Large intestine (tissue), 3 donors: ENCODE measurements at regions not wholly inside any gene's neighbourhood (a gene's known extent, or its start where the extent isn't known, plus 50 kb on each side); places are given as distances from the start of the nearest gene placed in this dataset.

Experiments
- DNase-seq, 2 donors: peaks; one replicate each; pipeline versions ENCODE4 v3.0.0 to v3.0.0-alpha.2; 2013
- H3K27ac ChIP-seq: one replicate; pipeline ENCODE4 v1.5.1; 2013; ENCODE audit warnings: low read length
- H3K27me3 ChIP-seq: 2 replicates; pipeline ENCODE4 v1.6.1; 2013; ENCODE audit warnings: low read length; ENCODE audit not compliant: control insufficient read depth, insufficient read depth
- H3K36me3 ChIP-seq: 2 replicates; pipeline ENCODE4 v1.6.1; 2013; ENCODE audit warnings: low read length; ENCODE audit not compliant: control insufficient read depth, insufficient read depth
- H3K4me1 ChIP-seq: one replicate; pipeline ENCODE4 v1.6.1; 2013; ENCODE audit warnings: low read length; ENCODE audit not compliant: control insufficient read depth, insufficient read depth
- H3K4me3 ChIP-seq: one replicate; pipeline ENCODE4 v1.5.1; 2013; ENCODE audit warnings: low read length
- H3K9me3 ChIP-seq: one replicate; pipeline ENCODE4 v1.6.1; 2013; ENCODE audit warnings: mild to moderate bottlenecking, low read depth, low read length, moderate library complexity; ENCODE audit not compliant: control insufficient read depth
- WGBS: methylation state at CpG from one replicate; pipeline ENCODE4 v1.1.5; 2013; ENCODE audit warnings: low lambda C conversion rate; ENCODE audit not compliant: insufficient coverage; 5-methylcytosine and 5-hydroxymethylcytosine counted together

DNA sequence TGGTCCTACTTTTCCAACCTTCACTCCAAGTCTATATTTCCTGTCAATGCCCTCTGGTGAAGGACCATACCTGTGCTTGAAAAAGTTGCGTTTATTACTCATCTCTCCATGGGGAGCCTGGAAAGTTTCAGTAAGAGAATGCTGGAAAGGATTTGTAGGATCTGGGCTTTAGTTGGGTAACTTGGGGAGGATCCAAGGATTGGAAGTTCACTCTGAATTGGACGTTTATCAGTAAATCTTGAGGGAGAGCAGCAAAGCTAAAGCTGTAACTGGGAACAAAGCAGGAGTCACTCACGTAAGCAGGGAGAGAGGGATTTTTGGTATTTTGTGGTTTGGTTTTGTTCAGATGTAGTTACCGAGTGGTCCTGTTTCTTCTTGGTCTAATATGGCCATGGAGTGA, 51.4 kb upstream of the NPVF start:
- no peak overlapping the region for H3K4me3 ChIP-seq
- H3K36me3 ChIP-seq: no peaks in the 10 kb centered on the region
- no peak overlapping the region for H3K27ac ChIP-seq
- H3K9me3 ChIP-seq: no peaks in the 10 kb centered on the region
- no peaks in the 10 kb centered on the region for H3K27me3 ChIP-seq
- WGBS: no CpG with 5 or more reads among the region's 4 CpGs
- no peaks in the 10 kb centered on the region for H3K4me1 ChIP-seq
- DNase-seq: no peak

DNA sequence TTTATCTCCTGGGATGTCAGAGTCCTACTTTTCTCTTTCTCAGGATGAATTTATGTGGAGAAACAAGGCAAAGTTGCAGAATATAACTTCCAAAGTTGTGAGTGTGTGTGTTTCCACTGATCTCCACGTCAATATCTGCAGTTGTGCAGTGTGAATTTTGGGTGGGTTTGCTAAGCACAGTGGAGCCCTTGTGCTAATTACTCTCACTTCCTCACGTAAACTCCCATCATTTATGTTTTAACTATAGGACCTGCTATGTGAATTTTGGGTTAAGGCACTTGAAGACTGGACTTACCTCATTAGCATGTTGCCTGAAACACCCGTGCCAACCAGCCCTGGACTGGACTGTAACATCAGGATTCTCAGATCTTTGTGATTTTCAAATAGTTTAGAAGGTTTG, 51.9 kb upstream of the NPVF start:
- no peak for DNase-seq

DNA sequence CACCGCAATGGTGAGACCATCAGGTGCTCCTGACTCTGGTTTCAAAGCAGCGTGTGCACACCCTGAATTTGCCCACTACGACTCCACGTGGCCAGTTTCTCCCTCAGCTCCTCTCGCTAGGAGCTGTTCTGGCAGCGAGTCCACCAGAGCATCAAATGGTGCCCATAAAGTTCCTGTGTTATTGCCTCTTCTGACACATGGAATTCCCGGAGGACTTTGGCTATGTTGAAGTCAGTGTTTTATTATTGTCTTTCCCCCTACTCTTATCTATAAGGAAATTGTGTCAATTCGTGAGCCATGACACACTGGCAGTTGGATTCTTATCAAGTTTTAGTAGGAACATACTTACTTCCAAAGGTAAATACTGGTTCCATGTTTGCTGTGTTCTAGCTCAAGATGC, 53.9 kb upstream of the NPVF start:
- Histone ChIP-seq H3K4me3 (no peak overlapping the region), H3K27me3 (no peaks in the 10 kb centered on the region), H3K36me3 (no peaks in the 10 kb centered on the region), H3K4me1 (no peaks in the 10 kb centered on the region), H3K9me3 (no peaks in the 10 kb centered on the region), H3K27ac (no peak overlapping the region)
- no CpG with 5 or more reads among the region's 8 CpGs for WGBS
- peak; percentile 74 to 87 for DNase-seq

More for the DNA sequence above, 51.9 kb upstream of the NPVF start:
- Histone ChIP-seq H3K36me3 (no peaks in the 10 kb centered on the region), H3K9me3 (no peaks in the 10 kb centered on the region), H3K4me3 (no peak overlapping the region), H3K27me3 (no peaks in the 10 kb centered on the region), H3K4me1 (no peaks in the 10 kb centered on the region), H3K27ac (no peak overlapping the region)
- no CpG with 5 or more reads among the region's 3 CpGs for WGBS

DNA sequence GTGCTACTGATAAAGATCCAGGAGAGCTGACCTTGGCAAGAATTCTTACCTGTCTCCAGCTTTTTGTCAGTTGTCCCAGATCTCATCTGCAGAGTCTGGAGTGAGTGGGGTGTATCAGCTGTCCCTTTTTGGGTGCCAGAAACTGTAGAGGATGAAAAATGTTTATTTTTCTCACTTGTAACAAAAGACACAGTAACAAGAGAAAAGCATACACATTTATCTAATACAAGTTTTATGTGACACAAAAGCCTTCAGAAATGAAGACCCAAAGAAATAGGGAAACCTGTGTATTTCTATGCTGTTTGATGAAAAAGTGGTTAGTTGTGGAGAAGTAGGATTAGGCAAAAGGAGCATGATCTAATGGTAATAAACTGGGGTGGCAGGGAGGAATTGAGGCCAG, 58.5 kb upstream of the NPVF start:
- no peaks in the 10 kb centered on the region for H3K27me3 ChIP-seq
- no peaks in the 10 kb centered on the region for H3K4me1 ChIP-seq
- H3K27ac ChIP-seq: no peak overlapping the region
- H3K9me3 ChIP-seq: no peaks in the 10 kb centered on the region
- no peaks in the 10 kb centered on the region for H3K36me3 ChIP-seq
- no peak for DNase-seq
- H3K4me3 ChIP-seq: no peak overlapping the region

DNA sequence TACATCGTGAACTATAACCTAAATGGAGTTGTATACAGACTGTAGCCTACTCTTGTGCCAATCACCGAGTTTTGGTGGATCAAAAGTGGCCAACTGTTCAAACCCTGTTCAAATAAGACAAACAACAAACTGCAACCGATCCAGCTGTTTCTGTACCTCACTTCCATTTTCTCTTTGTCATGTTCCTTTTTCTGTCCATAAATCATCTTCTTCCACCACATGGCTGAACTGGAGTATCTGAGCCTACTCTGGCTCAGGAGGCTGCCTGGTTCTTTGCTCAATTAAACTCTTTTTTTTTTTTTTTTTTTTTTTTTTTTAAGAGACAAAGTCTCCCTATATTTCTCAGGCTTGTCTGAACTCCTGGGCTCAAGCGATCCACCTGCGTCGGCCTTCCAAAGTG, 59.0 kb upstream of the NPVF start:
- Histone ChIP-seq H3K27ac (no peak overlapping the region), H3K9me3 (no peaks in the 10 kb centered on the region), H3K4me1 (no peaks in the 10 kb centered on the region), H3K4me3 (no peak overlapping the region), H3K36me3 (no peaks in the 10 kb centered on the region), H3K27me3 (no peaks in the 10 kb centered on the region)
- no peak for DNase-seq
- no CpG with 5 or more reads among the region's 6 CpGs for WGBS

DNA sequence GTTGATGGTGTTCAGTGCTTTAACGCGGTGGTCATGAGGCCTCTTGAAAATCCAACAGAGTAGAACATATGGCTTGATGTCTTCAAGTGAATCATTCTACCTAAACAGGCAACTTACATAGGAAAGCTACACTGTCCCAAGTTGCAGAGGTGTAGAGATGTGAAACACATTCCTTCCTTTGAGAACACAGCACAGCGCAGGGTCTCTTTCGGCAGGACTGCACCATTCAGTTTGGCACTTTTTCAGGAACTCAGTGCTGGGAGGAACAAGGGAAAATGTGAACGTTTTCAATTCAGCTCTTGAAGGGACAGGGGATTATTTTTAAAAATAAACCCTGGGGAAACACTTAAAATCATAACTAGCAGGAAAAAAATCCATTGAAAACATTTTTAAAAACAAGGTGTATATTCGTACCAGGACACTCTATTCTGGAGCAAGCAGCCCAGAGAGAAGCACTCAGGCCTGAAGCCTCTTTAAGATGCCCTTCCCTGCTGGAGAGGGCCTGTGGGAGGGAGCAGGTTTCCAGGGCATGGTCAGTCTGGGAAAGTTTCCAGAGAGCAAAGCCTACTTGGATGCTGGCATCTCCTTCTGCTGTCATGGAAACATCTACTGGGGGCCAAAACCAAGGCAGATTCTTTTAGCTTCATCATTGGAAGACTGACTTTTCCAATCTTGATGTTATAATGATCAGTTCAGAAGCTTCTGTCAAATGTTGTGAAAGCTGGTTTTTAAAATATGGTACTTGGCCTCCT, 60.4 kb upstream of the NPVF start:
- Histone ChIP-seq H3K27me3 (no peaks in the 10 kb centered on the region), H3K36me3 (no peaks in the 10 kb centered on the region), H3K9me3 (no peaks in the 10 kb centered on the region), H3K4me3 (no peak overlapping the region), H3K27ac (no peak overlapping the region), H3K4me1 (no peaks in the 10 kb centered on the region)
- no peak for DNase-seq
- 60% methylated on average over 1 of the region's 6 CpGs for WGBS

DNA sequence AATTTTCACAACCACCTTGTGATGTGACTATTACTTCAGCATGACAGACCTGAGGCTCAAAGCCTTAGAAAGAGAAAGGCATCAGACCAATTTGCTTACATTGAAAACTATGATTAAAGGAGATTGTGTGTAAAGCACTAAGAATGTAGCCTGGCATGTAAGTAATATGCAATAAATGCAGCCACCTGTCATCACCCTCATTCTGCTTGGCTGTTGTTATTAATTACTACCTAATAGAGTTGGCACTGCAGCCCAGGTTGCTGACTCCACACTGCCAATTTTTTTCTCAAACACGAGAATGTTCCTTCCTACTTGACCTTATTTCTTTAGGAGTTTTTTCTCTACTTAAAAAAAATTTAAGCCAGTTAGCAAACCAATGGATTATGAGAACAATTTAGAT, 61.2 kb upstream of the NPVF start:
- Histone ChIP-seq H3K4me3 (no peak overlapping the region), H3K9me3 (no peaks in the 10 kb centered on the region), H3K4me1 (no peaks in the 10 kb centered on the region), H3K36me3 (no peaks in the 10 kb centered on the region), H3K27ac (no peak overlapping the region), H3K27me3 (no peaks in the 10 kb centered on the region)
- no peak for DNase-seq
- WGBS: no CpG with 5 or more reads among the region's 1 CpG

DNA sequence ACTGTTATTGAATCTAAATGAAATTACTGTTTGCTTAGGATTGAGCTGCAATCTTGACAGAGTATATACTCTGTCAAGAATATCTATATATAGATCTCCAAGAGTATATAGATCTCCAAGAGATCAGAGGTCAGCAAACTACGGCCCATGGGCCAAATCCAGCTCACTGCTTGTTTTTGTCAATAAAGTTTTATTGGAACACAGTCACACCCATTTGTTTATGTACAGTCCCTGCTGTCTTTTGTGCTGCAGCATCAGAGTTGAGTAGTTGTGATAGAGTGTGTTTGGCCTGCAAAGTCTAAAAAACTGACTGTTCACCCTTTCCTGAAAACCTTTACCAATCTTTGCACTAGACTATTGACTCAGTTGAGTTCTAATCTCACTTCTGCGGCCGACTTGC, 66.3 kb upstream of the NPVF start:
- H3K27ac ChIP-seq: no peak overlapping the region
- H3K4me3 ChIP-seq: no peak overlapping the region
- H3K9me3 ChIP-seq: no peaks in the 10 kb centered on the region
- DNase-seq: no peak
- H3K27me3 ChIP-seq: no peaks in the 10 kb centered on the region
- WGBS: no CpG with 5 or more reads among the region's 3 CpGs
- no peaks in the 10 kb centered on the region for H3K36me3 ChIP-seq
- no peaks in the 10 kb centered on the region for H3K4me1 ChIP-seq

DNA sequence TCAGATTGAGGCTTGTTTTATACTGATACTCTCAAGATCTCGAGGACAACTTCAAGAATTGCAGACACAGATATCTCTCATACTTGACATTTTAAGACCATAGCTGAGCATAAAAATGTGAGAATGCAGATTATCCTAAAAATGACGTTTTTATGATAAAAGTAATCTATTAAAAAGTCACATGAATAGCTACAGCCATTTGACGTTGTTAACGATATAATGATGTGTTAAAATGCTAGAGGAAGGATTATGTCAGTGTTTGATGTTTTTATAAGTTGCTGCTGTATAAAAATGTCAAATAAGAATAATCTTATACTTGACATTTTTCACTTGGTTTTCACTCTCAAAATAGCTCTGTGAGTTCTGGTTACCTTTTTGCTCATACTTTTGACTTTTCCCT, 67.1 kb upstream of the NPVF start:
- no peaks in the 10 kb centered on the region for H3K4me1 ChIP-seq
- no peaks in the 10 kb centered on the region for H3K36me3 ChIP-seq
- H3K9me3 ChIP-seq: no peaks in the 10 kb centered on the region
- H3K27ac ChIP-seq: no peak overlapping the region
- no peak overlapping the region for H3K4me3 ChIP-seq
- H3K27me3 ChIP-seq: no peaks in the 10 kb centered on the region
- DNase-seq: no peak
- 65% methylated on average over 3 of the region's 4 CpGs for WGBS

DNA sequence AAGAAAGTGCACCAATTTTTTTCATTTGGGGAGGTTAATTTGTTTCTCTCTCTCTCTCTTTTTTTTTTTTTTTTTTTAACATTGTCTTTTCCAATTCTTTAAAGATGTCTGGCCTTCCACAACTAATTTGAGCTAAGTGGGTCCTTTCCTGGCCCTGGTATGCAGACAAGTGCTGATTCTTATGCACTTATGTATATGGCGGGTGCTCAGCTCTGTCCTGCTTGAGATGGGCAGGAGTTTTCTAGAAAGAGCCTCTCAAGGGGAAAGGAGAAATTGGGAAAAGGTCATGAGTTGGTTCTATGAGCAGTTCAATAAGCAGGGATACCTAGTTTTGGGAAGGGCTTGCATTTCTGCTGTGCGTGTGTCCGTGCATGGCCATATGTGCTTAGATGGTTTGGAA, 67.8 kb upstream of the NPVF start:
- DNase-seq: no peak
- Histone ChIP-seq H3K36me3 (no peaks in the 10 kb centered on the region), H3K27me3 (no peaks in the 10 kb centered on the region), H3K4me1 (no peaks in the 10 kb centered on the region), H3K9me3 (no peaks in the 10 kb centered on the region), H3K4me3 (no peak overlapping the region), H3K27ac (no peak overlapping the region)
- WGBS: 100% methylated on average over 2 of the region's 3 CpGs

DNA sequence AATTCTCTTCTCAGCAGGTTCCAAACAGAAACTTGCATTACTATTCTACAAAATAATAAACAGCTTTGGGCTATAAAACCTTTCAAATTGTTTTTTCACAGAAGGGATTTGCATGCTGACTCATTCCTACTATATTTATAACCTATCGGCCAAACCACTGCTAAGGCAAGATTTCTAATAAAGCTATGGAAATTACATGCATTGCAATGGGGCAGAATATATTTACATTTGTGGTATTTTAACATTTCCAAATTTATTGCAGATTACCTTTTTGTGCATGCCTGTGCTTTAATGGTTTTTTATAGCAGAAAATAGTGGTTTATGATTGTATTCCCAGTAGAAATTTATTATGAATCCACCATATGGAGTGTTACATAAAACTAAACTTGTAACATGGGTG, 69.0 kb upstream of the NPVF start:
- H3K9me3 ChIP-seq: no peaks in the 10 kb centered on the region
- WGBS: no CpG with 5 or more reads among the region's 1 CpG
- no peak overlapping the region for H3K4me3 ChIP-seq
- no peaks in the 10 kb centered on the region for H3K36me3 ChIP-seq
- no peak for DNase-seq
- no peak overlapping the region for H3K27ac ChIP-seq
- H3K27me3 ChIP-seq: no peaks in the 10 kb centered on the region
- no peaks in the 10 kb centered on the region for H3K4me1 ChIP-seq
